GM12878 (cell line): ENCODE measurements at regions not wholly inside any gene's neighbourhood (a gene's known extent, or its start where the extent isn't known, plus 50 kb on each side); places are given as distances from the start of the nearest gene placed in this dataset.

ENCODE experiments used
- ATAC-seq: fragments of 200-7000 bp; cut with Tn5 transposase; 3 replicates; pipeline ENCODE4 v1.9.1; 2020; ENCODE audit warnings: mild to moderate bottlenecking, moderate library complexity
- BruUV-seq: library from RNA; stranded (reverse); fragments of 400-500 nt; replicated peaks from 2 replicates; lab custom pipeline; 2021; lab: Mats Ljungman, UMichigan
- CTCF ChIA-PET: fragments of 300-600 bp; sonication (Branson Sonifier 250); formaldehyde crosslinking; extraction: SDS; loops from one replicate; lab custom pipeline; 2021; ENCODE audit warnings: inconsistent platforms; lab: Yijun Ruan, JAX
- POLR2A ChIA-PET: fragments of 350-600 bp; formaldehyde crosslinking; extraction: SDS; loops from one replicate; lab custom pipeline; 2021; ENCODE audit warnings: inconsistent platforms; lab: Charles Lee
- RAD21 ChIA-PET: fragments of 300-600 bp; sonication (Branson Sonifier 250); formaldehyde crosslinking; loops from one replicate; lab custom pipeline; 2023; ENCODE audit warnings: antibody characterized with exemption; ENCODE audit not compliant: unreplicated experiment; lab: Charles Lee
- SMC1A ChIA-PET: fragments of 300-600 bp; sonication (Branson Sonifier 250); formaldehyde crosslinking; loops from one replicate; lab custom pipeline; 2023; ENCODE audit not compliant: unreplicated experiment, uncharacterized antibody; lab: Charles Lee
- DNase-seq: peaks from one replicate; pipeline ENCODE4 v3.0.0-alpha.2; 2011; ENCODE audit warnings: low read depth, low spot score
- FAIRE-seq: peaks from 3 replicates; lab custom pipeline; 2011; peaks lifted over from hg19 to GRCh38; lab: Jason Lieb, UNC
- H2AFZ ChIP-seq: 2 replicates; pipeline ENCODE4 v1.6.0; 2011; ENCODE audit warnings: low read depth, low read length, control low read depth; ENCODE audit not compliant: control insufficient read depth
- H3K27ac ChIP-seq: 2 replicates; pipeline ENCODE4 v1.5.1; 2011; ENCODE audit warnings: control low read depth; ENCODE audit not compliant: control insufficient read depth, insufficient read depth
- H3K27me3 ChIP-seq, 2 experiments: replicated peaks in 1 of 2; 2 replicates each; pipeline versions ENCODE4 v1.6.0 to v1.6.1; 2011; ENCODE audit warnings: low read length in 1 of 2; ENCODE audit not compliant: control insufficient read depth in 2 of 2, insufficient read depth in 2 of 2
- H3K36me3 ChIP-seq, 2 experiments: 2 replicates each; pipeline ENCODE4 v1.5.1; 2011; ENCODE audit warnings: low read length in 1 of 2; ENCODE audit not compliant: control insufficient read depth in 2 of 2, insufficient read depth in 2 of 2
- H3K4me1 ChIP-seq: 2 replicates; pipeline ENCODE4 v1.6.1; 2011; ENCODE audit warnings: mild to moderate bottlenecking, low read length, moderate library complexity, mixed read lengths; ENCODE audit not compliant: control insufficient read depth, insufficient read depth
- H3K4me2 ChIP-seq: 2 replicates; pipeline ENCODE4 v1.6.0; 2011; ENCODE audit warnings: control low read depth; ENCODE audit not compliant: control insufficient read depth, insufficient read depth
- H3K4me3 ChIP-seq: fragments of 200-600 bp; sonication (generic); 2 replicates; pipeline ENCODE4 v1.5.1; 2016
- H3K79me2 ChIP-seq: 2 replicates; pipeline ENCODE4 v1.6.0; 2011; ENCODE audit warnings: low read length; ENCODE audit not compliant: control insufficient read depth, insufficient read depth
- H3K9ac ChIP-seq: 2 replicates; pipeline ENCODE4 v1.8.0; 2011; ENCODE audit warnings: low read length, control low read depth, mixed read lengths; ENCODE audit not compliant: control insufficient read depth, insufficient read depth
- H3K9me3 ChIP-seq: replicated peaks from 3 replicates; pipeline ENCODE4 v1.5.1; 2011; ENCODE audit warnings: mild to moderate bottlenecking, low read length; ENCODE audit not compliant: control insufficient read depth, insufficient read depth
- H4K20me1 ChIP-seq: 2 replicates; pipeline ENCODE4 v1.6.0; 2011; ENCODE audit not compliant: control insufficient read depth, insufficient read depth
- BACH1 ChIP-seq: fragments of 450-650 bp; IDR thresholded peaks from 2 replicates; pipeline ENCODE4 v1.6.1; 2017; ENCODE audit warnings: mild to moderate bottlenecking, borderline replicate concordance
- BCL11A ChIP-seq: IDR thresholded peaks from 2 replicates; pipeline ENCODE4 v1.6.1; 2011; ENCODE audit warnings: low read depth, low read length
- BHLHE40 ChIP-seq, 2 experiments: fragments of 450-650 bp in 1 of 2; IDR thresholded peaks; 2 replicates each; pipeline ENCODE4 v1.6.1; 2011 to 2017; ENCODE audit warnings: low read depth in 2 of 2, borderline replicate concordance in 1 of 2, improper control_type of control experiment in 1 of 2, low read length in 1 of 2, mild to moderate bottlenecking in 1 of 2
- BMI1 ChIP-seq: fragments of 450-650 bp; IDR thresholded peaks from 2 replicates; pipeline ENCODE4 v1.6.1; 2016; ENCODE audit warnings: mild to moderate bottlenecking, moderate library complexity, borderline replicate concordance
- CEBPB ChIP-seq, 2 experiments: fragments of 150-350 bp in 1 of 2; IDR thresholded peaks; 2 replicates each; pipeline ENCODE4 v1.6.1; 2012 to 2014; ENCODE audit warnings: low read depth in 2 of 2, low read length in 2 of 2, borderline replicate concordance in 1 of 2, inconsistent platforms in 1 of 2
- E2F8 ChIP-seq: fragments of 450-650 bp; IDR thresholded peaks from 2 replicates; pipeline ENCODE4 v1.6.1; 2018; ENCODE audit warnings: mild to moderate bottlenecking, low read depth, moderate library complexity; ENCODE audit not compliant: partially characterized antibody
- EZH2 ChIP-seq: IDR thresholded peaks from 2 replicates; pipeline ENCODE4 v1.6.1; 2012; ENCODE audit warnings: low read depth, mild to moderate bottlenecking, control low read depth, inconsistent platforms, low read length, borderline replicate concordance; ENCODE audit not compliant: control insufficient read depth
- IKZF2 ChIP-seq, 2 experiments: fragments of 450-650 bp; IDR thresholded peaks; 2 replicates each; pipeline ENCODE4 v1.6.1; 2017; ENCODE audit warnings: mild to moderate bottlenecking in 2 of 2, moderate library complexity in 2 of 2
- JUND ChIP-seq: IDR thresholded peaks from 2 replicates; pipeline ENCODE4 v1.6.1; 2012; ENCODE audit warnings: low read depth, mild to moderate bottlenecking, low read length, improper control_type of control experiment, moderate library complexity
- KAT2A ChIP-seq: conservative IDR thresholded peaks from 2 replicates; pipeline ENCODE4 v1.6.1; 2011; ENCODE audit warnings: low read depth, low read length; ENCODE audit not compliant: control insufficient read depth
- MTA3 ChIP-seq: IDR thresholded peaks from 2 replicates; pipeline ENCODE4 v1.6.1; 2012; ENCODE audit warnings: low read length, inconsistent platforms, borderline replicate concordance
- PAX8 ChIP-seq: fragments of 450-650 bp; IDR thresholded peaks from 2 replicates; pipeline ENCODE4 v1.6.1; 2017; ENCODE audit warnings: mild to moderate bottlenecking, moderate library complexity
- POU2F2 ChIP-seq: IDR thresholded peaks from 3 replicates; pipeline ENCODE4 v1.6.1; 2011; ENCODE audit warnings: low read depth, mild to moderate bottlenecking, low read length, borderline replicate concordance
- PRDM15 ChIP-seq: fragments of 450-650 bp; formaldehyde crosslinking; IDR thresholded peaks from 2 replicates; pipeline ENCODE4 v1.4.0; 2020; ENCODE audit warnings: mild to moderate bottlenecking, moderate library complexity
- RB1 ChIP-seq: fragments of 450-650 bp; formaldehyde crosslinking; IDR thresholded peaks from 2 replicates; pipeline ENCODE4 v1.6.1; 2017; ENCODE audit warnings: mild to moderate bottlenecking, borderline replicate concordance
- ZBTB4 ChIP-seq: fragments of 450-650 bp; formaldehyde crosslinking; IDR thresholded peaks from 2 replicates; pipeline ENCODE4 v1.4.0; 2022; ENCODE audit warnings: mild to moderate bottlenecking, moderate library complexity
- WGBS: methylation state at CpG from one replicate; pipeline ENCODE4 v1.1.6; 2016; ENCODE audit warnings: low lambda C conversion rate; ENCODE audit not compliant: insufficient replicate concordance, insufficient coverage; ENCODE audit errors: missing lambda C conversion rate; 5-methylcytosine and 5-hydroxymethylcytosine counted together
- in situ Hi-C: fragments of 300-500 bp; cut with MboI; formaldehyde crosslinking; loops from 9 replicates; pipeline ENCODE4 v1.14.3; 2018; ENCODE audit warnings: mixed read lengths
- intact Hi-C: fragments of 100-400 bp; cut with micrococcal nuclease; formaldehyde crosslinking; loops from one replicate; pipeline ENCODE4 v1.14.2; 2022; ENCODE audit not compliant: unreplicated experiment

- ATAC-seq, result no peak
- Histone ChIP-seq H3K4me2 (no peak overlapping the region), H3K9me3 (no peaks in the 10 kb centered on the region; the same call in 2 of the 3 replicates), H3K27ac (no peak overlapping the region), H2AFZ (no peak overlapping the region), H3K9ac (no peak overlapping the region), H3K27me3 (no peaks in the 10 kb centered on the region), H3K4me3 (no peak overlapping the region), H3K36me3 (no peaks in the 10 kb centered on the region), H3K79me2 (no peaks in the 10 kb centered on the region), H4K20me1 (no peaks in the 10 kb centered on the region), H3K4me1 (no peaks in the 10 kb centered on the region)
- DNase-seq, result no peak
- WGBS, result 36% methylated on average over 2 of the region's 2 CpGs
- intact Hi-C loops, result no loop called here
- in situ Hi-C loops, result no loop called here
- BruUV-seq, result no TSS peak
- no peak for FAIRE-seq
- ChIA-PET RAD21 (no interaction called here), CTCF (no interaction called here), SMC1A (no interaction called here), POLR2A (interaction anchor here (0.5 kb wide), 1 partner anchor 283 kb away, joined by 3 read pairs; no protein-coding TSS in a partner anchor)
- no peak for TF ChIP-seq ZBTB4 (CRISPR knock-in tag)
- no peak for TF ChIP-seq JUND
- TF ChIP-seq PAX8, result no peak
- TF ChIP-seq E2F8, result no peak
- TF ChIP-seq BCL11A, result no peak
- no peak for TF ChIP-seq KAT2A
- TF ChIP-seq BMI1, result no peak
- no peak for TF ChIP-seq PRDM15
- no peak for TF ChIP-seq BHLHE40 (IDR thresholded peaks at IDR 0.05; ENCODE audit: borderline replicate concordance in 1 of 2, low read depth in 2 of 2, low read length in 1 of 2)
- TF ChIP-seq RB1, result no peak
- no peak for TF ChIP-seq IKZF2 (IDR thresholded peaks at IDR 0.05)
- TF ChIP-seq POU2F2, result no peak
- no peak for TF ChIP-seq MTA3
- no peak for TF ChIP-seq EZH2
- no peak for TF ChIP-seq CEBPB (IDR thresholded peaks at IDR 0.05; ENCODE audit: borderline replicate concordance in 1 of 2, low read depth in 2 of 2, low read length in 2 of 2)
- no peak for TF ChIP-seq BACH1
These were observed 320.5 kb upstream of the SORCS1 start for GRCh38 chr10:107485019-107485418.
